ENCODE measurements at regions not wholly inside any gene's neighbourhood (a gene's known extent, or its start where the extent isn't known, plus 50 kb on each side); places are given as distances from the start of the nearest gene placed in this dataset.

DNA sequence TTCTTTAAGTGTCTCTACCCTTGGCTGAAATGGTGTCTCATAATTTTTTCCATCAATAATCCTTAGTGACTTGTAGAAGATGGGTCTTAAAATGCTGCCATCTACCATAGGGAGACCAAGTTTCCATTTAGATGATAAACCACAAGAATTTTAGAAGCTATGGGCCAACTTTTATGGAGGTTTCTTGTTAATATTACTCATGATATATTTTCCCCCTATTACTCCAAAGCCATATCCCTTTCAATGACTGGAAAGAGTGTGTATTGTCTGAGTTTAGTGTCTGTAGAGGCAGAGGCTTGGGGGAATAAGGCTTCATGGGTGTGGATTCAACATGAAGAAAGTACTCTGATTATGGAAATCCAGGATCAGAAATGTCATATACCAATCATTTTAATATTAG is 507.3 kb upstream of the TNC start:
- DNase-seq = no peak

- no peak for DNase-seq
These were observed 508.0 kb upstream of the TNC start for GRCh38 chr9:115625954-115626353.

- DNase-seq = no peak
These were observed 509.6 kb upstream of the TNC start for GRCh38 chr9:115627511-115627910.

GRCh38 chr9:115628426-115628825 is 510.5 kb upstream of the TNC start:
- no peak for DNase-seq

DNA sequence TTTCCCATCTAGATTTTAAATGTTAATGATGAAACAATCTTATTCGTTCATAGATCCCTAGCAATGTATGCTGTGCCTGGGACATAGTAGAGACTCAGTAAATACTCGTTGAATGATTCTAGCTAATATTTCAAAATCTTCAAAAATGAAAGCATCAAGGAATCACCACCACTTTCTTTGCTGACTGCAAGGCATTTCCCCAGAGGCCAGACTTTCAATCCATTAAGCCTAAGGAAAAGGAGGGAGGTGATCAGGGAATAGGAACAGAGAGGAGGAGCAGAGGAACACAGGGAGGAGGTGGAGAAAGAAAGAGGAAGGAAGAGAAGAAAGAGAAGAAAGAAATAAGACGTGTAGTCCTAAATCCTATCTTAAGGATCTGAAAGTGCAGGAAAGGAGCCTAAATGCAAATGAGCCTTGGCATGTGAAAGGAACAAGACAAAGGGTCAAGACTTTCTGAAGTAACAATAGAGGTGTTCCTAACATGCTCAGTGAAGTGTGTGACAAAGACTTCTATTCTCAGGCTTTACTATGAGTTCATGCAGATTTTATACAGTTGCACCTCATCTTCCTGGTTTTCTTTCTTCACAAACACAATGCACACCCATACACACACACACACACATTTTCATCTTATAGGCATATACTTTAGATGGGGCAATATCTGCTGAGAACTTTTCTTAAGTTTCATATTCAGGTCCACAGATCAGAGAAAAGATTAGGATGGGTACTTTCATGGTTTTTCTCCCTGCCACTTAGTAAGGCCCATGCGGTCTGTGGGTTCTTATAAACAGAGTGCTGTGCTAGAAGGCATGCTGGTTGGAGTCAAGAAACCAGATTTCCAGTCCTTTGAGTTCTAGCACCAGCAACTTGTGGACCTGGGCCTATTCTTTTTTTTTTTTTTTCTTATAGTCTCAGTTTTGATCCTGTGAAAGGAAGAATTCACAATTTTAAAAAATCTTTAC is 512.2 kb upstream of the TNC start:
- DNase-seq = no peak

DNA sequence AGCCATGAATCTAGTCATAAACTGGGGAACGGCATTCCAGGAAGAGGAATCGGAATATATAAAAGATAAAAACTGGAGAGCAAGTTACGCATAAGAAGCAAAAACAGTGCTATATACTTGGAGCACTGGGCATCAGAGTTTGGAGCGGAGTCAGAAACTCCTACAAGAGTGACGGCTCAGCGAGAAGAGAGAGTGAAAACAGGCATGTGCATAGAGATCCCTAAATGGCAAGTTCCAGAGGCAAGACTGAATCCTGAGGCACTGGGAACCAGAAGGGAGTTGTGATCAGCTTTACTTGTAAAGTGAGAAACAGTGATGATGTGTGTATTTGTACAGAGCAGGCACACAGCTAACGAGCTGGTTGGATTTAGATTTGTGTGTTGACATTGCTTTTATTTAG is 514.4 kb upstream of the TNC start:
- DNase-seq = no peak

GRCh38 chr9:115633104-115633503 is 515.1 kb upstream of the TNC start:
- no peak for DNase-seq

GRCh38 chr9:115635680-115636383 is 517.8 kb upstream of the PAPPA start:
- no peak for DNase-seq

DNA sequence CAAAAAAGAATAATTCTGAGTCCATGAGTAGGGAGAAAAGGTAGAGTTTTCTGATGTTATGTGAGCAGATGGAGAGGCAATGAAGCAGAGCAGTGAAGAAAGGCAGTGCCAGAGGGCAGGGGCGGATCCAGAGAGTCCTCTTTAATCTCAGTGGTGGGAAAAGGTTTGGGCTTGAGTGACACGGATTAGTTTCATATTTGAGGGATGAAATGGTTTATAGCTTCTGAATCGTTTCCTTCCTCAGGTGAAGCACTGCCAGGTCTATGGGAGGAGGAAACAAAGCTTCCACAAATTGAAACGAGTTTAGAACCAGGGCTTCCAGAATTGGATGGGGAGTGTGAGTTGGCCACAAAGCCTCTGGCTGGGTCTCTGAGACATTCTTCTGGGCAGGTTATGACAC is 517.0 kb upstream of the PAPPA start:
- DNase-seq = no peak

- no peak for DNase-seq
These were observed 515.9 kb upstream of the PAPPA start for GRCh38 chr9:115637661-115638060.

DNA sequence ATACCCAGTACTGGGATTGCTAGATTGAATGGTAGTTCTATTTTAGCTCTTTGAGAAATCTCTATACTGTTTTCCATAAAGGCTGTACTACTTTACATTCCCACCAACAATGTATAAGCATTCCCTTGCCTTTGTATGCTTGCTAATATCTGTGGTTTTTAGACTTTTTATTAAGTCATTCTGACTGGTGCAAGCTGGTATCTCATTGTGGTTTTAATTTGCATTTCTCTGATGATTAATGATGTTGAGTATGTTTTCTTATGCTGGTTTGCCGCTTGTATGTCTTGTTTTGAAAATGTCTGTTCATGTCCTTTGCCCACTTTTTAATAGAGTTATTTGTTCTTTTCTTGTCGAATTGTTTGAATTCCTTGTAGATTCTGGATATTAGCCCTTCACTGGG is 512.7 kb upstream of the PAPPA start:
- no peak for DNase-seq

DNA sequence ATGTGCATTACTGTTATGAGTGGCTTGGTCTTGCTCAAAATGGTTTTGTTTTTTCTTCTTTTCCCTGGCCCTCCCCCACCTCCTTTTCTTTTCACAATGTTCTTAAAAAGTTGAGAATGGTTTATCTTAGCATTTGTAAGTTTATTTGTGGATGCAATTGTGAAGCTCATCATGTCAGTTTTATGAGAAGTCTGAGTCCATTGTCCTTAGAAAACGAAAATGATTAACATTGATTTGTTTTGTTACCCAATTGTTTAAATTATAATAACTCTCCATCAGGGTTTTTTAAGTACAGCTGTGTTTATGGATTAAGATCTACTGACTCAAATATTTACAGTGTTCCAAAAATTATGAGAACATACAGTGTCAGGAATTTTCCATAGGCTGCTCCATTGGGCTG is 511.3 kb upstream of the PAPPA start:
- DNase-seq = no peak

DNA sequence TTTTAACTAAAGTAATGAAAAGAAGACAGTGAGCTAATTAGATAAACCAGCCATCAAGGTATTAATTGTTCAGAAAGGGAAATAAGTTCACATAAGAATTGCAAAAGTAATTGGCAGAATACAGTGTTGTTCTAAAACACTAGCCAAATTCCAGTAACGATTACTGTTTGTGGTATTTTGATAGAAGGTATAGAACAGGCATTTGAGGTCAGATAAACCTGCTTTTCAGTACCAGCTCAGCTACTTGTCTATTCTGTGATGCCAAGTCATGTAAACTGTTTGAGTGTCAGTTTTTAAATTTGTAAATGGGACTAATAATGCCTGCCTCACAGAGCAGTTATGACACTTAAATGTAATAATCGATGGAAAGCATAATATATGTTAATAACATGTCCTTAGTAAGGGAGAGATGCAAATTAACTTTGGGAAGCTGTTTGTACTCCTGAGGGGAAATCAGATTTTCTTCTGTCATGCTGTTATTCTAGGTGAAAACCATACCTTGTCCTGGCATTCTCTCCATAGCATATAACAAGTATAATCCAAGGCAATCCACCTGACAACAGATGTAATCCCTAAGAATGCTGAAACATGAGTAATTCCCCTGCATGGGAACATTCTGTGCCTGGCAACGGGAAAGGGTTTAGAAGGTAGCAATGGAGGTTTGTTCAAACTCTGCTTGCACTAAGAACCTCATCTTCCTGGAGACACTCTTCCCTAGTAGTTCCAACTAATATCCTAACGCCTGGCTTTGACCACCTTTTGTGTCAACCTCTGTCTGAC is 509.5 kb upstream of the PAPPA start:
- no peak for DNase-seq

- peak; percentile 19 for DNase-seq
These were observed 503.6 kb upstream of the PAPPA start for GRCh38 chr9:115649991-115650472.

GRCh38 chr9:115650768-115651167 is 502.8 kb upstream of the PAPPA start:
- DNase-seq = no peak

- DNase-seq = no peak
These were observed 502.1 kb upstream of the PAPPA start for GRCh38 chr9:115651461-115651860.

DNA sequence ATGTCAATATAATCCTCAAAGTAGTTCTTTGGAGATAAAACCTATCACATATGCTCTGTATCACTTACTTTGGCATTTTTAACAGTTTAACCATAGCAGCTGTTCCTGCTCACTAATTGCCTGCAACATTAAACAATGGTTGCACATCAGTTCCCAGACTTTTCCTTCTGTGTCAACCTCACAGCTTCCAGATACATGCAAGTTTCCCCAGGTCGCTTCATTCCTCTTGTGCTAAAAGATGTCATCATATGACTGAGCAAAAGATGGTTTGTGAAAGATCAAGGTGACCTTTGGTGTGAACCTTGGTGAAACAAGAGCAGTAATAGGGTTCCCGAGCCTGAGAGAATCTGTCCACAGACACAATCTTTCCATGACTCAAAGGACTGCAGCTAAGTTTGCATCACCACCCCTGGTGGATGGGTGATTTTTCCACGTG is 500.4 kb upstream of the PAPPA start:
- DNase-seq = no peak

GRCh38 chr9:115657695-115658094 is 495.9 kb upstream of the PAPPA start:
- DNase-seq = no peak

DNA sequence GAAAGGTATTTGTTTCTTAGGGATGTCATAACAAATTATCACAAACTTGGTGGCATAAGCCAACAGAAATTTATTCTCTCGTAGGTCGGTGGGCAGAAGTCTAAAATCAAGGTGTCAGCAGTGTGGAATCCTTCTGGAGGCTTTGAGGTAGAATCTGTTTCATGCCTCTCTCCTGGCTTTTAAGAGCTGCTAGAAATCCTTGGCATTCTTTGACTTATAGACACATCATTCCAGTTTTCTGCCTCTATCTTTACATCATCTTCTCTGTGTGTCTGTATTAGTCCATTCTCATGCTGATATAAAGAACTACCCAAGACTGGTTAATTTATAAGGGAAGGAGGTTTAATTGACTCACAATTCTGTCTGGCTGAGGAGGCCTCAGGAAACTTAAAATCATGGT is 488.1 kb upstream of the PAPPA start:
- DNase-seq = no peak

- no peak for DNase-seq
These were observed 485.1 kb upstream of the PAPPA start for GRCh38 chr9:115668521-115668920.

- no peak for DNase-seq
These were observed 482.2 kb upstream of the PAPPA start for GRCh38 chr9:115671236-115671962.

- no peak for DNase-seq
These were observed 481.7 kb upstream of the PAPPA start for GRCh38 chr9:115671963-115672305.
